ENCODE measurements at regions not wholly inside any gene's neighbourhood (a gene's known extent, or its start where the extent isn't known, plus 50 kb on each side); places are given as distances from the start of the nearest gene placed in this dataset.

GRCh38 chr16:54365990-54366634 is 79.5 kb upstream of the IRX3 start:
- no peak for DNase-seq

GRCh38 chr16:54363766-54364165 is 77.2 kb upstream of the IRX3 start:
- no peak for DNase-seq

DNA sequence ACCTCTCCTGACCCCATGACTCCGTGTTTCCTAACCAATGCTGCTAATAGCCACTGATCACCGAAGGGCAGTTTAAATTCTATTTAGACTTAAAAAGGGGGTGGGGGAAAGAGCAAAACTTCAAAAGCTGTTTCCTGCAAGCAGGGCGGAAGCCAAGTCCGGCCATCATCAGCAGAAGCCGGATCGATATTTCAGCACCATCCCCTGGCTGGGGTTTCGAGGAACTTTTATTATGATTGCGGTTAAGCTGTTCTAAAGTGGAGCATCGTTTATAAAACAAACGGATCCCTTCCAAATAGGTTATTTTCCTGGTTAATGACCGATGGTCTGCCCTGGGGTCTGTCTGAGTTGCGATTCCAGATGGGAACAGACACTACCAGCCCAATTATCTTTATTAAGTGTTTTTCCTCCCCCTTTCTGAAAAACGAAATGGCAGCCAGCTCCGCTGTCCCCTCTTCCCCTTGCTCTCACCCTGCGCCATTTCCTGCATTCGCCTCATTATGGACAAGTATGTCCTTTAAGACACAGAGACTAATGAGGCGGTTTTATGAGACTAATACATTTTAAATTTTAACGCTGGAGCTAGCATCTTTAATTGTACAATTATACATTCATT is 76.1 kb upstream of the IRX3 start:
- no peak for DNase-seq

- no peak for DNase-seq
These were observed 74.7 kb upstream of the IRX3 start for GRCh38 chr16:54361246-54361645.

GRCh38 chr16:54360681-54361080 is 74.1 kb upstream of the IRX3 start:
- DNase-seq, result no peak

- no peak for DNase-seq
These were observed 73.0 kb upstream of the IRX3 start for GRCh38 chr16:54359555-54359954.

DNA sequence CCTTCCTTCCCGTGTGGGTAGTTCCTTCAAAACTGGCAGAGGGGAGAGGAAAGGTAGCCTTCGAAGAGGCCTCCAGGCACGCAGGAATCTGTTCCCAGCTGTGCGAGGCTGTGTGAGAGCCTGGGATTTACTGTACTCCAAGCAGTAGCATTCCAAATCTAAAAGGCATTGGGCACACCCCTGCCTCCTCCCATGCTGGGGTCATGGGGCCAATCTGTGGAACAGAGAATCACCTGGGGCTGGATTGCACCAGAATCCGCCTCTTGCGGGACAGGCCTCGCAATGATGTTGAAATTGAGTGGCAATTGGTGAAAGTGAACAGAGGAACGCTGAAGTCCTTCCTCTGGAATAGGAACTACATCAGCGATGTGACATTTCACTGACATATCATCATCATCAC is 72.5 kb upstream of the IRX3 start:
- DNase-seq, result no peak

GRCh38 chr16:54356391-54356790 is 69.8 kb upstream of the IRX3 start:
- no peak for DNase-seq

GRCh38 chr16:54355251-54355650 is 68.7 kb upstream of the IRX3 start:
- DNase-seq, result no peak

DNA sequence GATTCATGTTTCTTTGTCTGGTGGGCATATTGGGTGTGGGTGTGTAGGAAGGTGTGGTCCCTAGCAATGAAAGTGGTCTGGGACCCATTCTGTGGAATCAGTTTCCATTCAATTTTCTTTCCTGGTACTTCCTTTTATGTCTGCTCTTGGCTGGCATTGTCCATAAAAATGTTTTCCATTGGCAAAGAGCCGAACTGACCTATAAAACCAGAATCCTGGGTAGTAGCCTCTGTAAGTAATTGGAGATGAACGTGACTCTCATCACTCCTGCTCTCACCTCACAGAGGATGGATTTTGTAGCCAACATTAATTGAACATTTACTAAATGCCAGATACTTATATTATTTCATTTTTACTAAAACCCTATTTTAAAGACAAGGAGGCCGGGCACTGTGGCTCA is 66.5 kb upstream of the IRX3 start:
- DNase-seq, result no peak

GRCh38 chr16:54351171-54351570 is 64.6 kb upstream of the IRX3 start:
- no peak for DNase-seq

GRCh38 chr16:54347961-54348360 is 61.4 kb upstream of the IRX3 start:
- no peak for DNase-seq

DNA sequence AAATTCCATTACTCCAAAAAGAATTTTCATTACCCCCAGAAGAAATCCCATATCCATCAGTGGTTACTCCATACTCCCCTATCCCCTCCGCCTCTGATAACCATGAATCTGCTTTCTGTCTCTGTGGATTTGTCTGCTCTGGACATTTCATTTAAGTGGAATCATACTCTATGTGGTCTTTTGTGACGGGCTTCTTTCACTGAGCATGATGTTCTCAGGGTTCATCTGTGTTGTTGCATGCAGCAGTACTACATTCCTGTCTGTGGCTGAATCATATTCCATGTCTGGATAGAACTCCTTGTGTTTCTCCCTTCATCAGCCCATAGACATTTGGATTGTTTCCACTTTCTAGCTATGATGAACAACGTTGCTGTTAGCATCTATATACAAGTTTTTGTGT is 59.5 kb upstream of the IRX3 start:
- no peak for DNase-seq

GRCh38 chr16:54344646-54345630 is 58.4 kb upstream of the IRX3 start:
- no peak for DNase-seq

DNA sequence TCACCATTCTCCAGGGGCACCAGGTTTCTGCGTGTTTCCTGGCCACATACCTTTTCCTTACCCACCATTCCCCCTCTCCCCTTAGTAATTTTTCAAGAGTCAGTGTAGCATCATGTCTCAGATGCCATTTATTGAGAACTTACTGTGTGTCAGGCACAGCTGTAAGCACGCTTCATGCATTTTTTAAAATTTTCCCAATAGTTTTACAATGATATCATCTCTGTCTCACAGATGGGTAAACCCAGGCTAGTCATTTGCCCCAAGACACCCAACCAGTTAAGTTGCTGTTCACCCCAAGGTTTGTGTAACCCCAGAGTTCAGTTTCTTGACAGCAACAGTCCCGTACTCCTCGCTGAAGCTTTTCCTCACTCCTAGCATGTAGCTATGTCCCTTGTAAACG is 56.4 kb upstream of the IRX3 start:
- DNase-seq, result no peak

- no peak for DNase-seq
These were observed 55.5 kb upstream of the IRX3 start for GRCh38 chr16:54341892-54342776.

GRCh38 chr16:54340531-54340930 is 53.9 kb upstream of the IRX3 start:
- no peak for DNase-seq

DNA sequence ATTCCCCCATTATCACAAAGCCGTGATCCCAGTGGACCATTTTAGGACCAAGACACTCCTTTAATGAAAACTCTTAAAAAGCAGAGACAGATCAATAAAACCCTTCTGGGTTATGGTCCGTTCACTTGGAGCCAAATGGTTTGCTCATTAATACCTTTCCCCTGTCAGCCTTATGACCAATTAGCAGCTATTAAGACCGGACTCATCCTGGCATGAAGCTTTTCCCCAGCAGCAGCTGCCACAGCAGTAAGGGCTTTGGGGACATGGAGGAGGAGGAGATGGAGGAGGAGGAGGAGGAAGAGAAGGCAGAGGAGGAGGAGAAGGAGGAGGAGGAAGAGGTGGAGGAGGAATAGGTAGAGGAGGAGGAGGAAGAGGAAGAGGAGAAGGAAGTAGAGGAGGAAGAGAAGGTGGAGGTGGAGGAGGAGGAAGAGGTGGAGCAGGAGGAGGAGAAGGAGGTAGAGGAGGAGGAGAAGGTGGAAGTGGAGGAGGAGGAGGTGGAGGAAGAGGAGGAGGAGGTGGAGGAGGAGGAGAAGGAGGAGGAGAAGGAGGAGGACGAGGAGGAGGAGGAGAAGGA is 50.1 kb upstream of the IRX3 start:
- no peak for DNase-seq

Data from renal pelvis (tissue), 1 donor.